NCI-H345 (cell line): ENCODE measurements at regions not wholly inside any gene's neighbourhood (a gene's known extent, or its start where the extent isn't known, plus 50 kb on each side); places are given as distances from the start of the nearest gene placed in this dataset.

ENCODE experiments used
- DNase-seq: peaks from one replicate; lab custom pipeline; 2025; lab: John Stamatoyannopoulos, UW

- DNase-seq, result no peak
Measured at GRCh38 chr2:120917886-120918285, 182.2 kb downstream of the GLI2 start.

- no peak for DNase-seq
Measured at GRCh38 chr2:120919216-120919615, 183.5 kb downstream of the GLI2 start.

GRCh38 chr2:120919771-120920453 lies 184.2 kb downstream of the GLI2 start:
- DNase-seq, result no peak

- DNase-seq, result no peak
Measured at GRCh38 chr2:120920454-120921148, 184.9 kb downstream of the GLI2 start.

DNA sequence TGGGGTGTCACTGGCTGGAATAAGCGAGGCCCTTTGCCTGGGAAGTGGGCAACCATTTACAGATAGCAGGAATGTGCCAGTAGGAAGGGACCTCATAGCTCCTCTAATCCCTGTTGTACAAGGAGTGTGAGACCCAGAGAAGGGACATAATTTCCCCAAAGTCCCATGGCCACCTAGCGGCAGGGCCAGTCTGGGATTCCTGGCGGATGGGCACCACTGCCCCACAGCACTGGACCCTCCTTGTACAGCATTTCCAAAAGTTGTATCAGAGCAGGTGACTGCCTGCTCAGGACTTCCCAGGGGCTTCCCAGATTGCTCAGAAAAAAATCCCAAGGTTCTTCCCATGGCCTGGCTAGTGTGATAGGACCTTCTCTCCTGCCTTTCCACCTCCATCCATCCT lies 185.8 kb downstream of the GLI2 start:
- no peak for DNase-seq

- no peak for DNase-seq
Measured at GRCh38 chr2:120922571-120923332, 187.1 kb downstream of the GLI2 start.

GRCh38 chr2:120923426-120923825 lies 187.8 kb downstream of the GLI2 start:
- no peak for DNase-seq

- DNase-seq, result no peak
Measured at GRCh38 chr2:120924924-120925323, 189.3 kb downstream of the GLI2 start.

DNA sequence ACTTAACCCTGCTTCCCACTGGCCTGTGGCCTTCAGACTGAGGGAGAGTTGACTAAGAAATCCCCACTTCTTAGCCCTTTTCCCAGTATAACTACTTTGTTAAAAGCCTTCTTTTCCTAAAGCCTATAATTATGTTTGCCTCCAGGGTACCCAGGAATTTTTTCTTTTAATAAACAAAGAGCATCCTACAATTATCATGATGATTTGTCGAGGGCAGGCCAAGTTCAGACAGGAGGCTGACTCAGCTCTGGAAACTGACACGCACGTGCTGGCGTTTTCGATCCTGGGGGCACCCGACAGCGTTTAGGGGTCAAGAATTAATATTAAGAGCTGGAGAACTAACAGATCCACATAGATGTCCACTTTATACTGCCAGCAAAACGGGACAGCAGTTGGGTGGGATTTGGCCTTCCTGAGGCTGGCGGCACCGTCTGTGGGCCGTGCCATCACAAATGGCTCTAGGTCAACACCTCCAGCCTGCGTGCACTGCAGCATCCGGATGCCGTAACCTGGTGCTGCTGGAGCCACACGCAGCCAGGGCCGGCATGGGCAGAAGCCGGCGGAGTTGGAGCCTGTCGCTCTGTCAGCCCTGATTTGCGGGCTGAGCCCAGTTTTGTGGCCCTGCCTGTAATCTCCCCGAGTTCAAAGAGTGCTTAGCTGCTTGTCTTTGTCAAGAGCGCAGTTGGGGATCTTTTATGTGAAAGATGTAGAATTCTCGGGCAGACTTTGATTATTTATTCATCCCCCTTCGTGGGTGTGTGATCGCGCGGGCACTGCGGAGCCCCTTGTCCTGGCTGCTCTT lies 191.0 kb downstream of the GLI2 start:
- no peak for DNase-seq

DNA sequence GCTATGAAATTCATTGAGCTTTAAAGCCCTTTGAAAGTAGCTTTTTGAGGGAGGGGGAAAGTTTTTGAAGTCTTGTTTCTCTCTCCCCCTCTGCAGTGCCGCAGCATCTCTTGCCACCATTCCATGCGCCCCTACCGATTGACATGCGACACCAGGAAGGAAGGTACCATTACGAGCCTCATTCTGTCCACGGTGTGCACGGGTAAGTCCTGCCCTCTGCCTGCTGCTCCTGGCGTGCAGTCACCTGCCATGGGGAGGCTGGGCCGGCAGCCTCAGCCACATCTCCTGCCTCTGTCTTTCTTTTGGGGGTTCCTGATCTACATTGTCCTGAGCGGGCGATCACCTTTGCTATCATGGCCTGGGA lies 191.6 kb downstream of the GLI2 start:
- no peak for DNase-seq

- no peak for DNase-seq
Measured at GRCh38 chr2:120929829-120930228, 194.2 kb downstream of the GLI2 start.

GRCh38 chr2:120930236-120930635 lies 194.6 kb downstream of the GLI2 start:
- no peak for DNase-seq

DNA sequence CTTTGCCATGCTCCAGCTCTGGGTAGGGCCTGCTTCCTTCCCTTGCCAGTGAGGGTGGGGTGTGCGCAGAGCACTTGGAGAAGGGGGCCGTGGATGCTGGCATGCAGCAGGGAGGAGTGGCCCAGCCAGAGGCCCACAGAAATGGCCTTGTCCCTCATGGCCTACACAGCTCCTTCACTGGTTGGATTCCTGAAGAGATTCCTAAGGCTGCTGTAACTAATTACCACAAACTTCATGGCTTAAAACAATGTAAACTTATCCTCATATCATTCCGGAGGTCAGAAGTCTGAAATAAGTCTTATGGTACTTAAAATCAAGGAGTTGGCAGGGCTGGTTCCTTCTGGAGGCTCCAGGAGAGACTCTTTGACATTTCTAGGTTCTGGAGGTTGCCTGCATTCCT lies 195.2 kb downstream of the GLI2 start:
- DNase-seq, result no peak

DNA sequence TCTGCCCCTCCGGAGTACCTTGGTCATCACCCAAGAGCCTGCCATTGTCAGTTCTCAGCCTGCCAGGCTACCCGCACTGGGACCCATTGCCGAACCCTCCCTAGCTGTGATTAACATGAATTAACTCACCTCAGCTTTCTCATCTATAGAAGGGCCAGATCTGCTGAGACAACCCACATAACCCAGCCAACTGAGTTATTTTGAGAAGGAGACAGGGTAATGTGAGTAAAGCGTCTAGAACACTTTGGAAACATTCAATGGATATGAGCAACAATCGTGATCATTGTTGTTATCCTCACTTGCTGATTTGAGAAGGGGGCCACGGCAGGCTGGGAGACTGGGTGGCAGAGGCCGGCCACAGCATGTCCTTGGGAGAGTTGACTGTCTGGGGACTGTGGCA lies 196.8 kb downstream of the GLI2 start:
- no peak for DNase-seq

- DNase-seq, result no peak
Measured at GRCh38 chr2:120932881-120933280, 197.2 kb downstream of the GLI2 start.

DNA sequence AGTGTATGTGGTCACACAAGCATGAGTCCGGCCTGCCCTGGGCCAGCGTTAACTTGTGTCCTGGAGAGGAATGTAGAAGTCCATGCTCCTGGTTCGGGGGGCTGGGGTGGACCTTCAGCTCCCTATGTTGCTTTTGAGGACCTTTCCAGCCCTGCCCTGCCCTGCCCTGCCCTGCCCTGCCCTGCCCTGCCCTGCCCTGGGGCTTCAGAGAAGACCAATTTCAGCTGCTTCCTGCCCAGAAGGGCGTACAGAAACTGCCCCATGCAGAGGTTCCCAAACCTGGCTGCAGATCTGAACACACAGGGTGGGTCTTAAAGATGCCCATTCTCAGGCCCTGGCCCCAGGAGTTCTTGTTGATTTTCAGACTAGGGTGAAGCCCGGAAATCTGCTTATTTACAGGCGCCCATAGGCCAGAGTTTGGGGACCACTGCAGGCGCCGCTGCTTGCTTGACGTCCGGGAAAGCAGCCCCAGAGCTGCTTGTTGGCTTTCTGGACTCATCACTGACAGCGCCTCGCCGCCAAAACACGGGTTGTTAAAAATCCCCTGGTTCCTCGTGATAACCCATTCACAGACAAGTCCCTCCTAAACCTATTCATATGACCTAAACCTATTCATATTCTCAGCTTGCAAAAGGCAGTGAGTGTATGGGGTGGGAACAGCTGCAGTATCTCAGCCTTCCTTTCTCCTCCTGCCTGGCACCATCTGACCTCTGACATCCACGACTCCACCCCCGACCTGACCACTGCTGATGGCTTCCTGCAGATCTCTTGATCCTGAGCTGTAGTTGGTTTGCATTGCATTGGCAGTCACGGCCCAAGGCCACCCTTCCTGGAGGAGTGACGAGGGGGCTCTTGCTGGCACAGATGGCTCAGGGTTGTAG lies 198.3 kb downstream of the GLI2 start:
- no peak for DNase-seq

- DNase-seq, result no peak
Measured at GRCh38 chr2:120934574-120935338, 199.1 kb downstream of the GLI2 start.

DNA sequence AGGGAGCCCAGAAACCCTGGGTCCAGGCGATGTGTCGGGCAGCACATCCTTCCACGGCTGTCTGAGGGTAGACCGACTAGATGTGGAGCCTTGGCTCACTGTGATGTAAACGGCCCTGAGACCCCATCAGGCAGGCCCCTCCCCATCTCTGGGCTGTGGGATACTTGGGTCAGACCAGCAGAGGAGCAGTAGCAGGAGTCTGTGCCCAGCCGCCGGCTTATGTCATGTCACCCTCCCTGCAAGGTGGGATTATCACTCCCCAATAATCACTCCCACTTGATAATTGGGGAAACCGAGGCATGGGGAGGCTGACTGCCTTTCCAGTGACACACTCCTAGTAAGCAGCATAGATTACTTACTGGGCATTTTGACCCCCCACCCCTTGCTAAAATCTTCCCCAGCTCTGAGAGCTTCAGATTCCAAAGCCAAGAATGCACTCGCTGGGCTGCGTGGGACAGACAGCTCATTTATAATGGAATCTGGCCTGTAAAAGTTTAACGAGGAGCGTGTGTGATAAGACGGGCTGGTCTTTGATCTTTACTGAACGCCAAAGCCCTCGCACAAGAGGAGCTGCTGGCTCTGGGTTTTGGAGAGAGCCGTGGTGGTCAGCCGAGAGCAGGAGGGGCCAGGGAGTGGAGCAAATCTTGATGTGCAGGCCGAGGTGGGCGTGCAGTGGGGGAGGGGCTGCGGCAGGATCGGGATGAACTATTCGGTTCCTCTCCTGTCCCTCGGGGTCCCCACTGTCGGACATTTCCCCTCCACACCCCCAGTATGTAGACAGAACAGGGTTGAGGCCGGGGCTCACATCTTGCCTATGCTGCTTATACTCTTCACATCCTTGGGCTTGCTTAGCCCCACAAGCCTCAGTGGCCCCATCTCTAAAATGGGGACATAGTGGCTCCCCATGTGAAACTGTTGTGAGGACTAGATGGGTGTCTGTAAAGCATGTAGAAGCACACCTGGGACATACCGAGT lies 200.0 kb downstream of the GLI2 start:
- DNase-seq, result no peak
